HCT116 (cell line): ENCODE measurements at regions not wholly inside any gene's neighbourhood (a gene's known extent, or its start where the extent isn't known, plus 50 kb on each side); places are given as distances from the start of the nearest gene placed in this dataset.

ENCODE experiments used
- EZH2 ChIP-seq: fragments of 200-600 bp; sonication (generic); IDR thresholded peaks from 2 replicates; pipeline ENCODE4 v1.6.1; 2017; ENCODE audit warnings: antibody characterized with exemption, mixed run types
- TCF7L2 ChIP-seq: IDR thresholded peaks from 2 replicates; pipeline ENCODE4 v1.7.0; 2011; ENCODE audit warnings: borderline replicate concordance, inconsistent platforms; ENCODE audit not compliant: insufficient read depth, insufficient read length; ENCODE audit errors: extremely low read depth
- TF ChIP-seq, protein P1 (sequence below), 3 experiments: fragments of 200-600 bp in 1 of 3; sonication (generic) in 1 of 3; IDR thresholded peaks in 2 of 3; conservative IDR thresholded peaks in 1 of 3; 2 replicates each; pipeline ENCODE4 v1.5.1; 2012 to 2017; ENCODE audit warnings: low read depth in 2 of 3, low read length in 2 of 3, antibody characterized with exemption in 1 of 3, borderline replicate concordance in 1 of 3, control low read depth in 1 of 3, mild to moderate bottlenecking in 1 of 3, mixed read lengths in 1 of 3, mixed run types in 1 of 3, moderate library complexity in 1 of 3; ENCODE audit not compliant: insufficient read depth in 1 of 3
- TF ChIP-seq, protein P2 (sequence below): IDR thresholded peaks from 2 replicates; pipeline ENCODE4 v1.6.1; 2012; ENCODE audit warnings: low read depth
- TF ChIP-seq, protein P3 (sequence below): IDR thresholded peaks from 2 replicates; pipeline ENCODE4 v1.6.1; 2012
- TF ChIP-seq, protein P4 (sequence below): IDR thresholded peaks from 2 replicates; pipeline ENCODE4 v1.6.1; 2011; ENCODE audit warnings: mild to moderate bottlenecking, low read length, moderate library complexity; ENCODE audit not compliant: insufficient replicate concordance; ENCODE audit errors: extremely low read depth

DNA sequence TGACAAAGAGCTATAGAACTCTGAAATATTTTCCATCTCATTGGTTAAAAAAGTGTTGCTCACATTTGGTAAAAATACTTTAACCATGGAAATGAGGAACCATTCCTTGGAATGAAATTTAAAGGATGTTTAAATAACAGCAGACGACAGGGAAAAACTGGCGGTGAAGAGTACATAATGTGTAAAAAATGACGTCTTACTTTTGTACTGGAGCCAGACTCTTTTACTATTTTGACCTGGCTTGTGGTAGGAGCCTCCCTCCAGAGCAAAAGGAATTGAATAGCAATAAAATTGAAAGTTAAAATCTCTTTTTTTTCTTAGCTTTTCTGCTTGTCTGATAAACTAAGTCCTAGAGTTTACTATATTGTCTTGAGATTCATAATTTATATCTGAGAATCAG is 426.2 kb upstream of the KLHL1 start:
- TF ChIP-seq TCF7L2, result no peak
- no peak for TF ChIP-seq EZH2
- TF ChIP-seq, protein P1, sequence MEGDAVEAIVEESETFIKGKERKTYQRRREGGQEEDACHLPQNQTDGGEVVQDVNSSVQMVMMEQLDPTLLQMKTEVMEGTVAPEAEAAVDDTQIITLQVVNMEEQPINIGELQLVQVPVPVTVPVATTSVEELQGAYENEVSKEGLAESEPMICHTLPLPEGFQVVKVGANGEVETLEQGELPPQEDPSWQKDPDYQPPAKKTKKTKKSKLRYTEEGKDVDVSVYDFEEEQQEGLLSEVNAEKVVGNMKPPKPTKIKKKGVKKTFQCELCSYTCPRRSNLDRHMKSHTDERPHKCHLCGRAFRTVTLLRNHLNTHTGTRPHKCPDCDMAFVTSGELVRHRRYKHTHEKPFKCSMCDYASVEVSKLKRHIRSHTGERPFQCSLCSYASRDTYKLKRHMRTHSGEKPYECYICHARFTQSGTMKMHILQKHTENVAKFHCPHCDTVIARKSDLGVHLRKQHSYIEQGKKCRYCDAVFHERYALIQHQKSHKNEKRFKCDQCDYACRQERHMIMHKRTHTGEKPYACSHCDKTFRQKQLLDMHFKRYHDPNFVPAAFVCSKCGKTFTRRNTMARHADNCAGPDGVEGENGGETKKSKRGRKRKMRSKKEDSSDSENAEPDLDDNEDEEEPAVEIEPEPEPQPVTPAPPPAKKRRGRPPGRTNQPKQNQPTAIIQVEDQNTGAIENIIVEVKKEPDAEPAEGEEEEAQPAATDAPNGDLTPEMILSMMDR (IDR thresholded peaks at IDR 0.05 in 2 of 3, conservative IDR thresholded peaks at IDR 0.05 in 1 of 3; ENCODE audit: borderline replicate concordance in 1 of 3, insufficient read depth in 1 of 3, low read depth in 2 of 3, low read length in 2 of 3), result no peak
- TF ChIP-seq, protein P2, sequence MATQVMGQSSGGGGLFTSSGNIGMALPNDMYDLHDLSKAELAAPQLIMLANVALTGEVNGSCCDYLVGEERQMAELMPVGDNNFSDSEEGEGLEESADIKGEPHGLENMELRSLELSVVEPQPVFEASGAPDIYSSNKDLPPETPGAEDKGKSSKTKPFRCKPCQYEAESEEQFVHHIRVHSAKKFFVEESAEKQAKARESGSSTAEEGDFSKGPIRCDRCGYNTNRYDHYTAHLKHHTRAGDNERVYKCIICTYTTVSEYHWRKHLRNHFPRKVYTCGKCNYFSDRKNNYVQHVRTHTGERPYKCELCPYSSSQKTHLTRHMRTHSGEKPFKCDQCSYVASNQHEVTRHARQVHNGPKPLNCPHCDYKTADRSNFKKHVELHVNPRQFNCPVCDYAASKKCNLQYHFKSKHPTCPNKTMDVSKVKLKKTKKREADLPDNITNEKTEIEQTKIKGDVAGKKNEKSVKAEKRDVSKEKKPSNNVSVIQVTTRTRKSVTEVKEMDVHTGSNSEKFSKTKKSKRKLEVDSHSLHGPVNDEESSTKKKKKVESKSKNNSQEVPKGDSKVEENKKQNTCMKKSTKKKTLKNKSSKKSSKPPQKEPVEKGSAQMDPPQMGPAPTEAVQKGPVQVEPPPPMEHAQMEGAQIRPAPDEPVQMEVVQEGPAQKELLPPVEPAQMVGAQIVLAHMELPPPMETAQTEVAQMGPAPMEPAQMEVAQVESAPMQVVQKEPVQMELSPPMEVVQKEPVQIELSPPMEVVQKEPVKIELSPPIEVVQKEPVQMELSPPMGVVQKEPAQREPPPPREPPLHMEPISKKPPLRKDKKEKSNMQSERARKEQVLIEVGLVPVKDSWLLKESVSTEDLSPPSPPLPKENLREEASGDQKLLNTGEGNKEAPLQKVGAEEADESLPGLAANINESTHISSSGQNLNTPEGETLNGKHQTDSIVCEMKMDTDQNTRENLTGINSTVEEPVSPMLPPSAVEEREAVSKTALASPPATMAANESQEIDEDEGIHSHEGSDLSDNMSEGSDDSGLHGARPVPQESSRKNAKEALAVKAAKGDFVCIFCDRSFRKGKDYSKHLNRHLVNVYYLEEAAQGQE, result no peak
- TF ChIP-seq, protein P3, sequence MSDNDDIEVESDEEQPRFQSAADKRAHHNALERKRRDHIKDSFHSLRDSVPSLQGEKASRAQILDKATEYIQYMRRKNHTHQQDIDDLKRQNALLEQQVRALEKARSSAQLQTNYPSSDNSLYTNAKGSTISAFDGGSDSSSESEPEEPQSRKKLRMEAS, result no peak
- TF ChIP-seq, protein P4, sequence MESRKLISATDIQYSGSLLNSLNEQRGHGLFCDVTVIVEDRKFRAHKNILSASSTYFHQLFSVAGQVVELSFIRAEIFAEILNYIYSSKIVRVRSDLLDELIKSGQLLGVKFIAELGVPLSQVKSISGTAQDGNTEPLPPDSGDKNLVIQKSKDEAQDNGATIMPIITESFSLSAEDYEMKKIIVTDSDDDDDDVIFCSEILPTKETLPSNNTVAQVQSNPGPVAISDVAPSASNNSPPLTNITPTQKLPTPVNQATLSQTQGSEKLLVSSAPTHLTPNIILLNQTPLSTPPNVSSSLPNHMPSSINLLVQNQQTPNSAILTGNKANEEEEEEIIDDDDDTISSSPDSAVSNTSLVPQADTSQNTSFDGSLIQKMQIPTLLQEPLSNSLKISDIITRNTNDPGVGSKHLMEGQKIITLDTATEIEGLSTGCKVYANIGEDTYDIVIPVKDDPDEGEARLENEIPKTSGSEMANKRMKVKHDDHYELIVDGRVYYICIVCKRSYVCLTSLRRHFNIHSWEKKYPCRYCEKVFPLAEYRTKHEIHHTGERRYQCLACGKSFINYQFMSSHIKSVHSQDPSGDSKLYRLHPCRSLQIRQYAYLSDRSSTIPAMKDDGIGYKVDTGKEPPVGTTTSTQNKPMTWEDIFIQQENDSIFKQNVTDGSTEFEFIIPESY, result no peak
